ENCODE measurements at regions not wholly inside any gene's neighbourhood (a gene's known extent, or its start where the extent isn't known, plus 50 kb on each side); places are given as distances from the start of the nearest gene placed in this dataset.
"Not testable (repeated sequence)": the region's sequence is repeated elsewhere in the genome, so short reads cannot be mapped to it uniquely, and the experiment has no call there.

GRCh38 chr14:106069804-106070625 lies 543.6 kb downstream of the TMEM121 start:
- DNase-seq = no peak

GRCh38 chr14:106080922-106081321 lies 554.5 kb downstream of the TMEM121 start:
- DNase-seq = no peak

GRCh38 chr14:106081721-106082120 lies 555.3 kb downstream of the TMEM121 start:
- not testable (repeated sequence) for DNase-seq

- no peak for DNase-seq
Measured at GRCh38 chr14:106083082-106083481, 556.7 kb downstream of the TMEM121 start.

- no peak for DNase-seq
Measured at GRCh38 chr14:106087837-106088236, 561.5 kb downstream of the TMEM121 start.

- not testable (repeated sequence) for DNase-seq
Measured at GRCh38 chr14:106088860-106089259, 562.5 kb downstream of the TMEM121 start.

- no peak for DNase-seq
Measured at GRCh38 chr14:106094654-106095189, 568.3 kb downstream of the TMEM121 start.

GRCh38 chr14:106107703-106108102 lies 581.3 kb downstream of the TMEM121 start:
- no peak for DNase-seq

- DNase-seq = no peak
Measured at GRCh38 chr14:106109337-106109736, 583.0 kb downstream of the TMEM121 start.

- DNase-seq = no peak
Measured at GRCh38 chr14:106115401-106115800, 589.0 kb downstream of the TMEM121 start.

GRCh38 chr14:106116339-106116930 lies 590.1 kb downstream of the TMEM121 start:
- DNase-seq = not testable (repeated sequence)

GRCh38 chr14:106120101-106120500 lies 593.7 kb downstream of the TMEM121 start:
- DNase-seq = no peak

GRCh38 chr14:106129274-106129673 lies 602.9 kb downstream of the TMEM121 start:
- no peak for DNase-seq

- DNase-seq = not testable (repeated sequence)
Measured at GRCh38 chr14:106129904-106130661, 603.7 kb downstream of the TMEM121 start.

- not testable (repeated sequence) for DNase-seq
Measured at GRCh38 chr14:106133126-106133525, 606.7 kb downstream of the TMEM121 start.

- no peak for DNase-seq
Measured at GRCh38 chr14:106134886-106135285, 608.5 kb downstream of the TMEM121 start.

- DNase-seq = no peak
Measured at GRCh38 chr14:106141242-106142220, 615.1 kb downstream of the TMEM121 start.

GRCh38 chr14:106145731-106146130 lies 619.3 kb downstream of the TMEM121 start:
- not testable (repeated sequence) for DNase-seq

GRCh38 chr14:106153362-106153955 lies 627.1 kb downstream of the TMEM121 start:
- DNase-seq = peak in 8 of 14 donors; percentile 0 to 73 (median 22)

GRCh38 chr14:106163316-106163715 lies 636.9 kb downstream of the TMEM121 start:
- no peak for DNase-seq

GRCh38 chr14:106163812-106164211 lies 637.4 kb downstream of the TMEM121 start:
- not testable (repeated sequence) for DNase-seq
